ENCODE measurements at regions not wholly inside any gene's neighbourhood (a gene's known extent, or its start where the extent isn't known, plus 50 kb on each side); places are given as distances from the start of the nearest gene placed in this dataset.

- Histone ChIP-seq H3K4me2 (ENCODE audit: low read depth, low read length) (no peak overlapping the region), H3K4me3 (replicated peaks in 1 of 3; ENCODE audit: insufficient read depth in 1 of 3, low read depth in 2 of 3, low read length in 3 of 3) (no peak overlapping the region), H3K36me3 (replicated peaks in 1 of 2; ENCODE audit: control insufficient read depth in 1 of 2, insufficient read depth in 2 of 2, low read length in 2 of 2) (no peaks in the 10 kb centered on the region), H2AFZ (ENCODE audit: low read length) (no peak overlapping the region), H3K79me2 (ENCODE audit: insufficient read depth, low read length) (no peaks in the 10 kb centered on the region), H3K4me1 (ENCODE audit: insufficient read depth, low read length) (no peaks in the 10 kb centered on the region), H3K9ac (ENCODE audit: insufficient read depth, low read depth, low read length) (no peak overlapping the region), H3K27me3 (ENCODE audit: control insufficient read depth in 1 of 2, insufficient read depth in 2 of 2, low read length in 2 of 2) (peaks cover 0 to 34% of the 10 kb centered on the region in 2 experiments; a peak in 2 of 5 replicates), H4K20me1 (ENCODE audit: insufficient read depth, low read length) (no peaks in the 10 kb centered on the region), H3K9me3 (ENCODE audit: low read length) (no peaks in the 10 kb centered on the region), H3K27ac (ENCODE audit: extremely low read length, insufficient read depth, low read length) (no peak overlapping the region)
- ChIA-PET CTCF (ENCODE audit: low intra/inter-chr PET ratio, low total read pairs) (no interaction called here), POLR2A (no interaction called here)
- in situ Hi-C loops (cut with HindIII; ENCODE audit: extremely low pct_ligation_motif_present, low pct_unique_long_range_greater_than_20kb) (no loop called here), intact Hi-C loops (cut with micrococcal nuclease; ENCODE audit: unreplicated experiment) (no loop called here)
- no TSS peak for BruUV-seq (replicated peaks)
- no peak for TF ChIP-seq ZNF460 (CRISPR knock-in tag; IDR thresholded peaks at IDR 0.05; ENCODE audit: borderline replicate concordance)
- TF ChIP-seq GMEB1 (CRISPR knock-in tag; IDR thresholded peaks at IDR 0.05; ENCODE audit: borderline replicate concordance), result no peak
- TF ChIP-seq ESRRA (CRISPR knock-in tag; IDR thresholded peaks at IDR 0.05; ENCODE audit: low read depth), result no peak
- no peak for TF ChIP-seq EHMT2 (IDR thresholded peaks at IDR 0.05; ENCODE audit: borderline replicate concordance, low read depth, low read length)
- ATAC-seq (no peak), FAIRE-seq (no peak), DNase-seq (ENCODE audit: low spot score) (no peak)
- 62% methylated on average over 13 of the region's 13 CpGs for WGBS (ENCODE audit: low lambda C conversion rate)
Observed at GRCh38 chr18:78080081-78080480, 830.4 kb downstream of the GALR1 start.

GRCh38 chr18:78080761-78081160 is 831.1 kb downstream of the GALR1 start:
- WGBS (ENCODE audit: low lambda C conversion rate), result 17% methylated on average over 4 of the region's 5 CpGs
- Histone ChIP-seq H4K20me1 (ENCODE audit: insufficient read depth, low read length) (no peaks in the 10 kb centered on the region), H3K4me1 (ENCODE audit: insufficient read depth, low read length) (no peaks in the 10 kb centered on the region), H3K79me2 (ENCODE audit: insufficient read depth, low read length) (no peaks in the 10 kb centered on the region), H3K9ac (ENCODE audit: insufficient read depth, low read depth, low read length) (no peak overlapping the region), H3K27me3 (ENCODE audit: control insufficient read depth in 1 of 2, insufficient read depth in 2 of 2, low read length in 2 of 2) (peaks cover 0 to 39% of the 10 kb centered on the region in 2 experiments; a peak in 2 of 5 replicates), H2AFZ (ENCODE audit: low read length) (no peak overlapping the region), H3K9me3 (ENCODE audit: low read length) (no peaks in the 10 kb centered on the region), H3K36me3 (replicated peaks in 1 of 2; ENCODE audit: control insufficient read depth in 1 of 2, insufficient read depth in 2 of 2, low read length in 2 of 2) (no peaks in the 10 kb centered on the region), H3K4me3 (replicated peaks in 1 of 3; ENCODE audit: insufficient read depth in 1 of 3, low read depth in 2 of 3, low read length in 3 of 3) (no peak overlapping the region), H3K27ac (ENCODE audit: extremely low read length, insufficient read depth, low read length) (no peak overlapping the region), H3K4me2 (ENCODE audit: low read depth, low read length) (no peak overlapping the region)
- DNase-seq (ENCODE audit: low spot score) (no peak), ATAC-seq (no peak), FAIRE-seq (no peak)
- intact Hi-C loops (cut with micrococcal nuclease; ENCODE audit: unreplicated experiment), result no loop called here
- in situ Hi-C loops (cut with HindIII; ENCODE audit: extremely low pct_ligation_motif_present, low pct_unique_long_range_greater_than_20kb), result no loop called here
- ChIA-PET CTCF (ENCODE audit: low intra/inter-chr PET ratio, low total read pairs) (no interaction called here), POLR2A (no interaction called here)
- BruUV-seq (replicated peaks), result no TSS peak
- no peak for TF ChIP-seq TBX3 (IDR thresholded peaks at IDR 0.05; ENCODE audit: borderline replicate concordance)
- no peak for TF ChIP-seq BRCA1 (CRISPR knock-in tag; IDR thresholded peaks at IDR 0.05)
- TF ChIP-seq PREB (CRISPR knock-in tag; IDR thresholded peaks at IDR 0.05), result no peak
- TF ChIP-seq ZNF639 (CRISPR knock-in tag; conservative IDR thresholded peaks at IDR 0.05), result no peak
- no peak for TF ChIP-seq ZNF3 (CRISPR knock-in tag; IDR thresholded peaks at IDR 0.05)
- TF ChIP-seq FUBP1 (CRISPR knock-in tag; IDR thresholded peaks at IDR 0.05; ENCODE audit: borderline replicate concordance), result no peak

Data from HepG2 (cell line).